K562 (cell line): ENCODE measurements at regions not wholly inside any gene's neighbourhood (a gene's known extent, or its start where the extent isn't known, plus 50 kb on each side); places are given as distances from the start of the nearest gene placed in this dataset.

ENCODE experiments used
- DLX4 ChIP-seq: fragments of 250-450 bp; sonication (Bioruptor Pico); IDR thresholded peaks from 2 replicates; pipeline ENCODE4 v1.6.1; 2021; ENCODE audit warnings: mild to moderate bottlenecking
- GATAD2B ChIP-seq: fragments of 450-650 bp; IDR thresholded peaks from 2 replicates; pipeline ENCODE4 v1.6.1; 2017; ENCODE audit warnings: mild to moderate bottlenecking, borderline replicate concordance
- HDAC6 ChIP-seq: IDR thresholded peaks from 2 replicates; pipeline ENCODE4 v1.6.1; 2012; ENCODE audit warnings: low read depth, mild to moderate bottlenecking, control low read depth, inconsistent platforms, low read length, moderate library complexity
- MECOM ChIP-seq: fragments of 250-450 bp; sonication (Bioruptor Pico); IDR thresholded peaks from 2 replicates; pipeline ENCODE4 v1.8.0; 2022; ENCODE audit warnings: inconsistent platforms
- MLX ChIP-seq, 2 experiments: fragments of 450-650 bp in 1 of 2; sonication (generic) in 1 of 2; formaldehyde crosslinking; conservative IDR thresholded peaks; 2 replicates each; pipeline versions ENCODE4 v1.4.0 to v1.8.1; 2020 to 2022; ENCODE audit warnings: mild to moderate bottlenecking in 1 of 2, missing genetic modification reagents in 1 of 2
- RBM14 ChIP-seq: fragments of 200-400 bp; formaldehyde crosslinking; IDR thresholded peaks from 2 replicates; pipeline ENCODE4 v1.6.1; 2018; ENCODE audit warnings: low read depth, mild to moderate bottlenecking, low read length, moderate library complexity, borderline replicate concordance; ENCODE audit not compliant: insufficient read depth
- RNF219 ChIP-seq: fragments of 250-450 bp; sonication (Bioruptor Pico); IDR thresholded peaks from 2 replicates; pipeline ENCODE4 v1.5.0; 2022; ENCODE audit warnings: mild to moderate bottlenecking
- SRSF7 ChIP-seq: fragments of 200-400 bp; formaldehyde crosslinking; optimal IDR thresholded peaks from 2 replicates; pipeline ENCODE3; 2017; ENCODE audit warnings: mild to moderate bottlenecking, low read depth, low read length
- ZFX ChIP-seq: sonication (generic); formaldehyde crosslinking; IDR thresholded peaks from 2 replicates; pipeline ENCODE4 v1.8.0; 2022; ENCODE audit warnings: mild to moderate bottlenecking, missing genetic modification reagents, moderate library complexity
- ZNF354B ChIP-seq: fragments of 250-450 bp; sonication (Bioruptor Pico); IDR thresholded peaks from 2 replicates; pipeline ENCODE4 v1.4.0; 2020

GRCh38 chr2:53567073-53567472 is 200.5 kb upstream of the CHAC2 start (continued):
- TF ChIP-seq RNF219 (CRISPR knock-in tag) (no peak), ZNF354B (CRISPR knock-in tag) (no peak), MLX (CRISPR knock-in tag; conservative IDR thresholded peaks at IDR 0.05) (no peak), GATAD2B (no peak), ZFX (CRISPR knock-in tag) (no peak), RBM14 (no peak), DLX4 (CRISPR knock-in tag) (no peak), HDAC6 (no peak), SRSF7 (no peak), MECOM (CRISPR knock-in tag) (no peak)
